Keratinocyte (primary cell): ENCODE measurements at regions not wholly inside any gene's neighbourhood (a gene's known extent, or its start where the extent isn't known, plus 50 kb on each side); places are given as distances from the start of the nearest gene placed in this dataset.

ENCODE experiments used
- DNase-seq: peaks from one replicate; pipeline ENCODE4 v3.0.0-alpha.2; 2011; ENCODE audit warnings: low read depth, missing footprints, low spot score
- FAIRE-seq: peaks from 2 replicates; lab custom pipeline; 2011; peaks lifted over from hg19 to GRCh38; lab: Jason Lieb, UNC
- H2AFZ ChIP-seq: 2 replicates; pipeline ENCODE4 v1.6.0; 2012; ENCODE audit warnings: low read length, control low read depth, inconsistent platforms; ENCODE audit not compliant: control insufficient read depth
- H3K27ac ChIP-seq: 2 replicates; pipeline ENCODE4 v1.5.1; 2011; ENCODE audit warnings: low read length; ENCODE audit not compliant: control insufficient read depth, insufficient read depth
- H3K27me3 ChIP-seq: 3 replicates; pipeline ENCODE4 v1.6.0; 2011; ENCODE audit warnings: low read length; ENCODE audit not compliant: control insufficient read depth, insufficient read depth; ENCODE audit errors: extremely low read depth
- H3K36me3 ChIP-seq, 2 experiments: 2 replicates in 1 of 2; 3 replicates in 1 of 2; pipeline ENCODE4 v1.5.1; 2011; ENCODE audit warnings: low read length in 2 of 2, mild to moderate bottlenecking in 1 of 2; ENCODE audit not compliant: control insufficient read depth in 2 of 2, insufficient read depth in 2 of 2; ENCODE audit errors: extremely low read depth in 1 of 2
- H3K4me1 ChIP-seq: 3 replicates; pipeline ENCODE4 v1.5.1; 2011; ENCODE audit warnings: low read length; ENCODE audit not compliant: control insufficient read depth, insufficient read depth; ENCODE audit errors: extremely low read depth
- H3K4me2 ChIP-seq: 3 replicates; pipeline ENCODE4 v1.6.0; 2011; ENCODE audit warnings: low read depth, low read length; ENCODE audit not compliant: control insufficient read depth, insufficient read depth; ENCODE audit errors: extremely low read depth
- H3K4me3 ChIP-seq, 3 experiments: fragments of 200-600 bp in 1 of 3; sonication (generic) in 1 of 3; 2 replicates in 2 of 3; 3 replicates in 1 of 3; pipeline ENCODE4 v1.5.1; 2011 to 2016; ENCODE audit warnings: low read length in 3 of 3, mild to moderate bottlenecking in 3 of 3, control low read depth in 2 of 3, inconsistent platforms in 1 of 3, low read depth in 1 of 3, mixed read lengths in 1 of 3, mixed run types in 1 of 3, moderate library complexity in 1 of 3; ENCODE audit not compliant: control insufficient read depth in 2 of 3, insufficient read depth in 2 of 3; ENCODE audit errors: extremely low read depth in 1 of 3
- H3K79me2 ChIP-seq: 2 replicates; pipeline ENCODE4 v1.6.0; 2012; ENCODE audit warnings: low read length; ENCODE audit not compliant: control insufficient read depth, insufficient read depth
- H3K9ac ChIP-seq: 3 replicates; pipeline ENCODE4 v1.6.0; 2011; ENCODE audit warnings: low read length; ENCODE audit not compliant: control insufficient read depth, insufficient read depth; ENCODE audit errors: extremely low read depth
- H3K9me1 ChIP-seq: 3 replicates; pipeline ENCODE4 v1.6.0; 2011; ENCODE audit warnings: low read length; ENCODE audit not compliant: control insufficient read depth, insufficient read depth; ENCODE audit errors: extremely low read depth
- H3K9me3 ChIP-seq: 2 replicates; pipeline ENCODE4 v1.5.1; 2012; ENCODE audit warnings: low read depth, low read length; ENCODE audit not compliant: control insufficient read depth
- H4K20me1 ChIP-seq: 3 replicates; pipeline ENCODE4 v1.6.0; 2011; ENCODE audit warnings: low read length; ENCODE audit not compliant: control insufficient read depth, insufficient read depth; ENCODE audit errors: extremely low read depth
- CTCF ChIP-seq, 3 experiments: IDR thresholded peaks in 1 of 3; conservative IDR thresholded peaks in 1 of 3; optimal IDR thresholded peaks in 1 of 3; 2 replicates in 2 of 3; 3 replicates in 1 of 3; pipeline versions ENCODE3 to v1.5.1; 2011; ENCODE audit warnings: low read length in 3 of 3, mild to moderate bottlenecking in 3 of 3, moderate library complexity in 2 of 3, control low read depth in 1 of 3, inconsistent platforms in 1 of 3; ENCODE audit not compliant: insufficient read depth in 2 of 3; ENCODE audit errors: extremely low read depth in 1 of 3
- EZH2 ChIP-seq: IDR thresholded peaks from one replicate; pipeline ENCODE4 v1.6.1; 2012; ENCODE audit warnings: inconsistent platforms, mild to moderate bottlenecking, low read length, moderate library complexity
- dilution Hi-C: fragments of 300-500 bp; cut with MboI; formaldehyde crosslinking; loops from one replicate; pipeline ENCODE4 v1.7.0; 2020; ENCODE audit warnings: low sequenced_read_pairs; ENCODE audit not compliant: extremely low pct_ligation_motif_present

- Histone ChIP-seq H3K36me3 (no peaks in the 10 kb centered on the region), H3K79me2 (no peaks in the 10 kb centered on the region), H3K9me3 (no peaks in the 10 kb centered on the region), H3K27ac (no peak overlapping the region), H3K4me2 (no peak overlapping the region), H3K4me3 (no peak overlapping the region), H4K20me1 (no peaks in the 10 kb centered on the region), H2AFZ (no peak overlapping the region), H3K4me1 (no peaks in the 10 kb centered on the region), H3K27me3 (no peaks in the 10 kb centered on the region), H3K9ac (no peak overlapping the region), H3K9me1 (no peaks in the 10 kb centered on the region)
- TF ChIP-seq CTCF (optimal IDR thresholded peaks at IDR 0.05 in 1 of 3, IDR thresholded peaks at IDR 0.05 in 1 of 3, conservative IDR thresholded peaks at IDR 0.05 in 1 of 3; ENCODE audit: extremely low read depth in 1 of 3, insufficient read depth in 2 of 3, low read length in 3 of 3) (no peak), EZH2 (no peak)
- FAIRE-seq = no peak
- DNase-seq = no peak
- dilution Hi-C loops = no loop called here
These were observed 185.7 kb upstream of the EYA4 start for GRCh38 chr6:133055441-133055966.

- dilution Hi-C loops = no loop called here
- H3K36me3 ChIP-seq = no peaks in the 10 kb centered on the region
- H3K9me1 ChIP-seq = no peaks in the 10 kb centered on the region
- no peak overlapping the region for H3K4me3 ChIP-seq
- H3K9me3 ChIP-seq = no peaks in the 10 kb centered on the region
- no peak for FAIRE-seq
- no peak overlapping the region for H3K4me2 ChIP-seq
- no peaks in the 10 kb centered on the region for H3K27me3 ChIP-seq
- H3K27ac ChIP-seq = no peak overlapping the region
- no peak overlapping the region for H3K9ac ChIP-seq
- H4K20me1 ChIP-seq = no peaks in the 10 kb centered on the region
- no peaks in the 10 kb centered on the region for H3K79me2 ChIP-seq
- no peak for DNase-seq
- H3K4me1 ChIP-seq = no peaks in the 10 kb centered on the region
- no peak overlapping the region for H2AFZ ChIP-seq
- TF ChIP-seq EZH2 (no peak), CTCF (optimal IDR thresholded peaks at IDR 0.05 in 1 of 3, IDR thresholded peaks at IDR 0.05 in 1 of 3, conservative IDR thresholded peaks at IDR 0.05 in 1 of 3; ENCODE audit: extremely low read depth in 1 of 3, insufficient read depth in 2 of 3, low read length in 3 of 3) (no peak)
These were observed 183.8 kb upstream of the EYA4 start for GRCh38 chr6:133057352-133057751.
